HEK293 (cell line): ENCODE measurements at regions not wholly inside any gene's neighbourhood (a gene's known extent, or its start where the extent isn't known, plus 50 kb on each side); places are given as distances from the start of the nearest gene placed in this dataset.

Source experiments
- CTCF ChIA-PET: fragments of 350-600 bp; formaldehyde crosslinking; extraction: SDS; loops from one replicate; lab custom pipeline; 2021; ENCODE audit warnings: antibody characterized with exemption; lab: Yijun Ruan, JAX
- POLR2A ChIA-PET: fragments of 300-600 bp; formaldehyde crosslinking; extraction: SDS; loops from one replicate; lab custom pipeline; 2020; ENCODE audit warnings: antibody characterized with exemption, inconsistent platforms; lab: Yijun Ruan, JAX
- H3K27ac ChIP-seq: fragments of 200-500 bp; sonication (Bioruptor generic); 2 replicates; pipeline ENCODE4 v1.5.1; 2014; ENCODE audit warnings: low read depth, low read length, control low read depth, inconsistent platforms; ENCODE audit errors: extremely low read depth
- H3K36me3 ChIP-seq, 2 experiments: fragments of 200-500 bp in 1 of 2; sonication (Bioruptor generic) in 1 of 2; 1 replicate in 1 of 2; 2 replicates in 1 of 2; pipeline ENCODE4 v1.5.1; 2014 to 2017; ENCODE audit warnings: inconsistent platforms in 2 of 2, low read length in 2 of 2; ENCODE audit not compliant: control insufficient read depth in 2 of 2, insufficient read depth in 1 of 2
- H3K4me1 ChIP-seq: fragments of 200-500 bp; sonication (Bioruptor generic); 2 replicates; pipeline ENCODE4 v1.5.1; 2014; ENCODE audit warnings: mild to moderate bottlenecking, low read length, inconsistent platforms; ENCODE audit not compliant: control insufficient read depth, insufficient read depth
- H3K4me3 ChIP-seq: 2 replicates; pipeline ENCODE4 v1.5.1; 2011; ENCODE audit warnings: low read depth, mild to moderate bottlenecking, control low read depth, low read length, moderate library complexity
- H3K9me3 ChIP-seq: fragments of 200-500 bp; sonication (Bioruptor generic); 2 replicates; pipeline ENCODE4 v1.5.1; 2014; ENCODE audit warnings: low read depth, low read length, inconsistent platforms; ENCODE audit not compliant: control insufficient read depth, insufficient read depth
- GLI4 ChIP-seq: fragments of 450-650 bp; formaldehyde crosslinking; IDR thresholded peaks from 2 replicates; pipeline ENCODE4 v1.5.1; 2016; ENCODE audit warnings: missing biosample characterization, missing genetic modification characterization
- GLIS2 ChIP-seq: fragments of 450-650 bp; formaldehyde crosslinking; IDR thresholded peaks from 2 replicates; pipeline ENCODE4 v1.5.1; 2016; ENCODE audit warnings: missing biosample characterization, missing genetic modification characterization
- KLF1 ChIP-seq: fragments of 450-650 bp; formaldehyde crosslinking; IDR thresholded peaks from 2 replicates; pipeline ENCODE4 v1.5.1; 2016; ENCODE audit warnings: missing biosample characterization, missing genetic modification characterization
- KLF8 ChIP-seq: fragments of 450-650 bp; formaldehyde crosslinking; IDR thresholded peaks from 2 replicates; pipeline ENCODE4 v1.5.1; 2016; ENCODE audit warnings: missing biosample characterization, missing genetic modification characterization
- RBAK ChIP-seq: fragments of 450-650 bp; formaldehyde crosslinking; IDR thresholded peaks from 2 replicates; pipeline ENCODE4 v1.5.1; 2016; ENCODE audit warnings: missing biosample characterization, missing genetic modification characterization
- REPIN1 ChIP-seq: fragments of 450-650 bp; formaldehyde crosslinking; IDR thresholded peaks from 2 replicates; pipeline ENCODE4 v1.5.1; 2017; ENCODE audit warnings: missing biosample characterization, missing genetic modification characterization, low read depth
- YY1 ChIP-seq: fragments of 450-650 bp; formaldehyde crosslinking; IDR thresholded peaks from 2 replicates; pipeline ENCODE4 v1.5.1; 2018; ENCODE audit warnings: missing biosample characterization, missing genetic modification characterization
- ZNF114 ChIP-seq: fragments of 450-650 bp; formaldehyde crosslinking; IDR thresholded peaks from 2 replicates; pipeline ENCODE4 v1.5.0; 2017; ENCODE audit warnings: missing biosample characterization, missing genetic modification characterization
- ZNF133 ChIP-seq: fragments of 450-650 bp; formaldehyde crosslinking; IDR thresholded peaks from 2 replicates; pipeline ENCODE4 v1.5.1; 2016; ENCODE audit warnings: missing biosample characterization, missing genetic modification characterization
- ZNF16 ChIP-seq: fragments of 450-650 bp; formaldehyde crosslinking; IDR thresholded peaks from 2 replicates; pipeline ENCODE4 v1.5.1; 2016; ENCODE audit warnings: low read depth, missing biosample characterization, missing genetic modification characterization
- ZNF221 ChIP-seq: fragments of 450-650 bp; formaldehyde crosslinking; IDR thresholded peaks from 2 replicates; pipeline ENCODE4 v1.5.1; 2017; ENCODE audit warnings: missing biosample characterization, missing genetic modification characterization, borderline replicate concordance
- ZNF404 ChIP-seq: fragments of 450-650 bp; formaldehyde crosslinking; IDR thresholded peaks from 2 replicates; pipeline ENCODE4 v1.5.1; 2017; ENCODE audit warnings: missing biosample characterization, missing genetic modification characterization
- ZNF473 ChIP-seq: fragments of 450-650 bp; formaldehyde crosslinking; IDR thresholded peaks from 2 replicates; pipeline ENCODE4 v1.5.1; 2017; ENCODE audit warnings: missing biosample characterization, missing genetic modification characterization
- ZNF558 ChIP-seq: fragments of 450-650 bp; formaldehyde crosslinking; IDR thresholded peaks from 2 replicates; pipeline ENCODE4 v1.5.1; 2016; ENCODE audit warnings: missing biosample characterization, missing genetic modification characterization
- ZNF626 ChIP-seq: fragments of 450-650 bp; sonication (Bioruptor Pico); formaldehyde crosslinking; IDR thresholded peaks from 2 replicates; pipeline ENCODE4 v1.5.1; 2018; ENCODE audit warnings: missing biosample characterization, missing genetic modification characterization, inconsistent platforms
- ZNF747 ChIP-seq: fragments of 450-650 bp; formaldehyde crosslinking; IDR thresholded peaks from 2 replicates; pipeline ENCODE4 v1.5.1; 2016; ENCODE audit warnings: missing biosample characterization, missing genetic modification characterization
- ZNF76 ChIP-seq: fragments of 450-650 bp; formaldehyde crosslinking; IDR thresholded peaks from 2 replicates; pipeline ENCODE4; 2016; ENCODE audit warnings: low read depth, missing biosample characterization, missing genetic modification characterization, borderline replicate concordance
- ZNF785 ChIP-seq: fragments of 450-650 bp; formaldehyde crosslinking; IDR thresholded peaks from 2 replicates; pipeline ENCODE4 v1.5.1; 2016; ENCODE audit warnings: missing biosample characterization, missing genetic modification characterization
- TF ChIP-seq, protein P1 (sequence below): fragments of 450-650 bp; formaldehyde crosslinking; IDR thresholded peaks from 2 replicates; pipeline ENCODE4 v1.5.1; 2016; ENCODE audit warnings: missing biosample characterization, missing genetic modification characterization
- TF ChIP-seq, protein P2 (sequence below): fragments of 450-650 bp; formaldehyde crosslinking; IDR thresholded peaks from 2 replicates; pipeline ENCODE4 v1.5.1; 2017; ENCODE audit warnings: missing biosample characterization, missing genetic modification characterization
- TF ChIP-seq, protein P3 (sequence below): fragments of 450-650 bp; formaldehyde crosslinking; IDR thresholded peaks from 2 replicates; pipeline ENCODE4; 2016; ENCODE audit warnings: missing biosample characterization, missing genetic modification characterization
- TF ChIP-seq, protein P4 (sequence below): fragments of 450-650 bp; formaldehyde crosslinking; IDR thresholded peaks from 2 replicates; pipeline ENCODE4 v1.5.1; 2016; ENCODE audit warnings: missing biosample characterization, missing genetic modification characterization, borderline replicate concordance
- TF ChIP-seq, protein P5 (sequence below): fragments of 450-650 bp; formaldehyde crosslinking; IDR thresholded peaks from 2 replicates; pipeline ENCODE4 v1.5.1; 2016; ENCODE audit warnings: missing biosample characterization, missing genetic modification characterization

DNA sequence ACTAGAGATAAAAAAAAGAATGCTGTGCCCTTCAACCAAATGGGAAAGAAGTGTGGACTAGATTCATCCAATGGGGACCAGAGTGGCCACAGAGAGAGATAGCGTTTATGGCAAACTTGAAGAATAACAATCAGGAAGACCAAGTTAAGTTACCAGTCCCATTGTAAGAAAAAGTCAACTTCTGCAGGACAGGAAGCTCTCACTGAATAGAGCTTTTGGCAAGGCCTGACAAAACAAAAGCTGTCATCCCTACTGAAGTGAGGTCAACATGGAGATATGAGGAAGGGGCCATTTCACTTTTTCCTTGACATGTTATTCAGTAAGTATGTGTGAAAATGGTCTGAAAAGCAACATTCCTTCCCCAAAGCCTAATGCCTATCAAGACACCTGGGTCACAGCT, 111.8 kb upstream of the KLHL13 start:
- Histone ChIP-seq H3K4me3 (no peak overlapping the region), H3K36me3 (no peaks in the 10 kb centered on the region), H3K27ac (no peak overlapping the region), H3K4me1 (no peaks in the 10 kb centered on the region), H3K9me3 (no peaks in the 10 kb centered on the region; the same call in 1 of the 2 replicates)
- ChIA-PET POLR2A (no interaction called here), CTCF (interaction anchor here (0.6 to 1.3 kb wide), 3 partner anchors 16 to 237 kb away, joined by 3 to 9 read pairs (median 4); no protein-coding TSS in a partner anchor)
- TF ChIP-seq, protein P1, sequence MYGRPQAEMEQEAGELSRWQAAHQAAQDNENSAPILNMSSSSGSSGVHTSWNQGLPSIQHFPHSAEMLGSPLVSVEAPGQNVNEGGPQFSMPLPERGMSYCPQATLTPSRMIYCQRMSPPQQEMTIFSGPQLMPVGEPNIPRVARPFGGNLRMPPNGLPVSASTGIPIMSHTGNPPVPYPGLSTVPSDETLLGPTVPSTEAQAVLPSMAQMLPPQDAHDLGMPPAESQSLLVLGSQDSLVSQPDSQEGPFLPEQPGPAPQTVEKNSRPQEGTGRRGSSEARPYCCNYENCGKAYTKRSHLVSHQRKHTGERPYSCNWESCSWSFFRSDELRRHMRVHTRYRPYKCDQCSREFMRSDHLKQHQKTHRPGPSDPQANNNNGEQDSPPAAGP (tag by site-specific recombination), result no peak
- TF ChIP-seq, protein P2, sequence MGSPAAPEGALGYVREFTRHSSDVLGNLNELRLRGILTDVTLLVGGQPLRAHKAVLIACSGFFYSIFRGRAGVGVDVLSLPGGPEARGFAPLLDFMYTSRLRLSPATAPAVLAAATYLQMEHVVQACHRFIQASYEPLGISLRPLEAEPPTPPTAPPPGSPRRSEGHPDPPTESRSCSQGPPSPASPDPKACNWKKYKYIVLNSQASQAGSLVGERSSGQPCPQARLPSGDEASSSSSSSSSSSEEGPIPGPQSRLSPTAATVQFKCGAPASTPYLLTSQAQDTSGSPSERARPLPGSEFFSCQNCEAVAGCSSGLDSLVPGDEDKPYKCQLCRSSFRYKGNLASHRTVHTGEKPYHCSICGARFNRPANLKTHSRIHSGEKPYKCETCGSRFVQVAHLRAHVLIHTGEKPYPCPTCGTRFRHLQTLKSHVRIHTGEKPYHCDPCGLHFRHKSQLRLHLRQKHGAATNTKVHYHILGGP, result no peak
- TF ChIP-seq ZNF133 (tag by site-specific recombination) (no peak), ZNF747 (no peak), ZNF626 (tag by site-specific recombination) (no peak), GLI4 (tag by site-specific recombination) (no peak)
- TF ChIP-seq, protein P3, sequence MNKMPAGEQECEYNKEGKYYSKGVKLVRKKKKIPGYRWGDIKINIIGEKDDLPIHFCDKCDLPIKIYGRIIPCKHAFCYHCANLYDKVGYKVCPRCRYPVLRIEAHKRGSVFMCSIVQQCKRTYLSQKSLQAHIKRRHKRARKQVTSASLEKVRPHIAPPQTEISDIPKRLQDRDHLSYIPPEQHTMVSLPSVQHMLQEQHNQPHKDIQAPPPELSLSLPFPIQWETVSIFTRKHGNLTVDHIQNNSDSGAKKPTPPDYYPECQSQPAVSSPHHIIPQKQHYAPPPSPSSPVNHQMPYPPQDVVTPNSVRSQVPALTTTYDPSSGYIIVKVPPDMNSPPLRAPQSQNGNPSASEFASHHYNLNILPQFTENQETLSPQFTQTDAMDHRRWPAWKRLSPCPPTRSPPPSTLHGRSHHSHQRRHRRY (tag by site-specific recombination), result no peak

DNA sequence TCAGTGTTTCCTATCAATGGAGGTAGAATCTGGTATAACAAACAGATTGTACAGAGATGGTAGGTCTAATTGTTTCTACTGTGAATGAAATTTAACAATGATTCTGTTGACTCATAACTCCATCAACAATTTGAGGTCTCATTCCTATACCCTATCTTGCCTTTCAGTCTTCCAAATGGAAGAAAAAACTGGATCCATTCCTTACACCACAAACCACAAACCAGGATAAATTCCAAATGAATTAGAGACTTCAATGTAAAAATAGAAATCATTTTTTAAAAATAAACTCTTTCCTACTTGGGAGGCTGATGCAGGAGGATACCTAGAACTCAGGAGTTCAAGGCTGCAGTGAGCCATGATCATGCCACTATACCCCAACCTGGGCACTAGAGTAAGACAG, 114.4 kb upstream of the WDR44 start:
- Histone ChIP-seq H3K36me3 (no peaks in the 10 kb centered on the region), H3K4me3 (no peak overlapping the region), H3K9me3 (peaks cover 3% of the 10 kb centered on the region; the same call in 1 of the 2 replicates), H3K27ac (no peak overlapping the region), H3K4me1 (no peaks in the 10 kb centered on the region)
- TF ChIP-seq ZNF558 (tag by site-specific recombination) (no peak), ZNF221 (tag by site-specific recombination) (no peak), ZNF16 (tag by site-specific recombination) (no peak), ZNF76 (tag by site-specific recombination) (no peak), REPIN1 (no peak), ZNF404 (tag by site-specific recombination) (no peak), ZNF114 (tag by site-specific recombination) (no peak), KLF1 (tag by site-specific recombination) (no peak), ZNF785 (tag by site-specific recombination) (no peak), GLIS2 (tag by site-specific recombination) (no peak), YY1 (tag by site-specific recombination) (no peak), RBAK (tag by site-specific recombination) (no peak), KLF8 (tag by site-specific recombination) (no peak), ZNF473 (tag by site-specific recombination) (no peak)
- TF ChIP-seq, protein P4, sequence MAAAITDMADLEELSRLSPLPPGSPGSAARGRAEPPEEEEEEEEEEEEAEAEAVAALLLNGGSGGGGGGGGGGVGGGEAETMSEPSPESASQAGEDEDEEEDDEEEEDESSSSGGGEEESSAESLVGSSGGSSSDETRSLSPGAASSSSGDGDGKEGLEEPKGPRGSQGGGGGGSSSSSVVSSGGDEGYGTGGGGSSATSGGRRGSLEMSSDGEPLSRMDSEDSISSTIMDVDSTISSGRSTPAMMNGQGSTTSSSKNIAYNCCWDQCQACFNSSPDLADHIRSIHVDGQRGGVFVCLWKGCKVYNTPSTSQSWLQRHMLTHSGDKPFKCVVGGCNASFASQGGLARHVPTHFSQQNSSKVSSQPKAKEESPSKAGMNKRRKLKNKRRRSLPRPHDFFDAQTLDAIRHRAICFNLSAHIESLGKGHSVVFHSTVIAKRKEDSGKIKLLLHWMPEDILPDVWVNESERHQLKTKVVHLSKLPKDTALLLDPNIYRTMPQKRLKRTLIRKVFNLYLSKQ (tag by site-specific recombination), result no peak
- TF ChIP-seq, protein P5, sequence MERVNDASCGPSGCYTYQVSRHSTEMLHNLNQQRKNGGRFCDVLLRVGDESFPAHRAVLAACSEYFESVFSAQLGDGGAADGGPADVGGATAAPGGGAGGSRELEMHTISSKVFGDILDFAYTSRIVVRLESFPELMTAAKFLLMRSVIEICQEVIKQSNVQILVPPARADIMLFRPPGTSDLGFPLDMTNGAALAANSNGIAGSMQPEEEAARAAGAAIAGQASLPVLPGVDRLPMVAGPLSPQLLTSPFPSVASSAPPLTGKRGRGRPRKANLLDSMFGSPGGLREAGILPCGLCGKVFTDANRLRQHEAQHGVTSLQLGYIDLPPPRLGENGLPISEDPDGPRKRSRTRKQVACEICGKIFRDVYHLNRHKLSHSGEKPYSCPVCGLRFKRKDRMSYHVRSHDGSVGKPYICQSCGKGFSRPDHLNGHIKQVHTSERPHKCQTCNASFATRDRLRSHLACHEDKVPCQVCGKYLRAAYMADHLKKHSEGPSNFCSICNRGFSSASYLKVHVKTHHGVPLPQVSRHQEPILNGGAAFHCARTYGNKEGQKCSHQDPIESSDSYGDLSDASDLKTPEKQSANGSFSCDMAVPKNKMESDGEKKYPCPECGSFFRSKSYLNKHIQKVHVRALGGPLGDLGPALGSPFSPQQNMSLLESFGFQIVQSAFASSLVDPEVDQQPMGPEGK, result no peak
- CTCF ChIA-PET, result no interaction called here
- POLR2A ChIA-PET, result no interaction called here
